T-helper 2 cell (primary cell): ENCODE measurements at regions not wholly inside any gene's neighbourhood (a gene's known extent, or its start where the extent isn't known, plus 50 kb on each side); places are given as distances from the start of the nearest gene placed in this dataset.

ENCODE experiments used
- DNase-seq, 5 experiments: peaks; one replicate each; pipeline versions ENCODE4 v3.0.0 to v3.0.0-alpha.2; 2012 to 2022

DNA sequence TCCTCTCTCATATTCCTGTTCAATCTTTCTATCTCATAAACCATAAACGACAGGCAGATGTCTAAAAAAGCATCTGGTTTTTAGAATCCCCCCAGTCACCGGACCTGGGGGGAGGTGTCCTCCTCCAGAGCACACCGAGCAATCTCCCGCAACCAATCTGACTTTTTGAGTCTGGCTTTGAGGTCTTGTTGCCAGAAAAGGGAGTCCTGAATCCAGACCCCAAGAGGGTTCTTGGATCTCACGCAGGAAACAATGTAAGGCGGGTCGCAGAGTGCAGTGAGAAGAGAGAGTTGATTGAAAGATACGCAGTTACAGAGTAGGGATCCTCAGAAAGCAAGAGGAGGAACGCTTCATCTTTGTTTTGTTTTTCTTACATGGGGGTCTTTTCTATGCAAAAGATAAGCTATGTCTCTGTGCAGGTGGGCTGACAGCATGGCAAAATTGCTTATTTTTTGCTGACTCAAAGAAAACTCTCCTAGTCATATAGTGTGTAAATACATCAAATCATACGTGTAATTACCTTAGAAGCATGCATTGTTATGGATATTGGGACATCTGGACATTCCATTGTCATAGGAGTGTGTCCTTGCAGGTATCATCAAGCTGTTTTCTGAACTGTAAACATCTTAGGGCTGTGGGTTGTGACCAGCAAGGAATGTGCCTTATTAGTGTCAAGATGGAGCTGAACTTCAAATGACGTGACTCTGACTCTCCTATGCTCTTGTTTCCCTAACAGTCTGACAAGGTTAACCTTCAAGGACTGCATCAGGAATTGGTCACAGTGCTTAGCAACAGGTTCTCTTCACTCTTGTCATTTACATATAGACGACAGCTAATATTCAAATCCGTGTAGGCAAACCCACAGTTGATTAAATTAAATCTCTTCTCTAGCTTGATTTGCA is 159.3 kb upstream of the DAPK1 start:
- DNase-seq = no peak

DNA sequence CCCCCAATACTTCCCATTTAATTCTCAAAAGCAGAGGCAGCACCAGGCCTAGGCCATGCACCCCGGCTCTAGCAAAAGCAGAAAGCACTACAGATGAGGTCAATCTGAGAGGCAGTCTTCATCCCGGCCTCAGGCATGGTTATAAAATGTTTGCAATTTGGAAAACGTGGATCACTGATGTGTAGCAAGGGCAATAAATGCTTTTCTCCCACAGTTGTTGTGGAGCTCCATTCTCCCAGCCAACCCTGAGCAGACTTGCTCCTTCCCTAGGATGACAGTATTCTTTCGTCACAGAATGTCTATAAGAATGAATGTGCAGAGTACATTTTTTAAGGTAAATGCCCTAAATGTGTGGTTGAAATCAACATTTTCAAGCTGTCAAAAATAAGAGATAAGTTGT is 157.3 kb upstream of the DAPK1 start:
- DNase-seq = no peak

DNA sequence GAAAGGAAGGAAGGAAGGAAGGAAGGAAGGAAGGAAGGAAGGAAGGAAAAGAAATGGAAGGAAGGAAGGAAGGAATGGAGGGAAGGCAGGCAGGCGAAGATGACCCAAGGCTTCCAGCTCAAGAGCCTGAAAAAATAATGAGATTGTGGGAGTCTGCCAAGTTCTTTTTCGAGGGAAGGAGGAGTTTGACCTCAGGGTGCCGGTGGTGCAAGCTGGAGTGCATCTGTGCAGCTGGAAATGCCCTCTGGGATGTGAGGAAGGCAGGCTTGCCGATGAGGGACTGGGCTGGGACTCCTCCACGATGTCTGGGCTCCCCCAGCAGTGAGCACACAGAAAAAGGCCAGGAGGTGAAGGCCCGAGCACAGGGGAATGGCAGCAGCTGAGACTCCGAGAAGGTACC is 154.9 kb upstream of the DAPK1 start:
- DNase-seq = no peak

DNA sequence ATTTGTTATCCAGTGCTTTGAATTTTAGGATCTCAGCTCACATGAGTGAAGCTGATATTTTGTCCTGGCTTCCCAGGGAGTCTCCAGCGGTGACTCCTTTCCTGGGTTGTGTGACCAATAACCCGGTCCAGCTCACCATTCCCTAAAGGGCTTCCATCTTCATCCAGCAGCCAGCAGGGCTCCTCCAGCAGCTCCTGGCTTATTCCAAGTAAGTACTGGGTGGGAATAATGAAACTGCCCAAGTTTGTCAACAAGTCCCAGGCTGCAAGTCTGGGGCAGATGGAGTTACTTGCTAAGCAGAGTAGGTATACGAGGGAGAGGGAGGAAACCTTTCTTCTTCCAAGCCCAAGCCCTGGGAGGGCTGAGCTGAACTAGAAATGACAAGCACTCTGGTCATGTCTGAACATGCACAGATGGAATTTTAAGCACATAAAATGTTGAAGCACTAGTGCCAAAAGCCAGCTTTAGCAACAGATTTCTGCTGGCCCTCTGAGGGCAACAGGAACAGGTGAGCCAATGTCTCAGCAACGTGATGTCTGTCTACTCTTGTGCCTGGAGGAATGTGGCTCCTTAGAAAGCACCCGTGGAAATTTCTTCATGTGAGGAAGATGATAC is 153.7 kb upstream of the DAPK1 start:
- no peak for DNase-seq

DNA sequence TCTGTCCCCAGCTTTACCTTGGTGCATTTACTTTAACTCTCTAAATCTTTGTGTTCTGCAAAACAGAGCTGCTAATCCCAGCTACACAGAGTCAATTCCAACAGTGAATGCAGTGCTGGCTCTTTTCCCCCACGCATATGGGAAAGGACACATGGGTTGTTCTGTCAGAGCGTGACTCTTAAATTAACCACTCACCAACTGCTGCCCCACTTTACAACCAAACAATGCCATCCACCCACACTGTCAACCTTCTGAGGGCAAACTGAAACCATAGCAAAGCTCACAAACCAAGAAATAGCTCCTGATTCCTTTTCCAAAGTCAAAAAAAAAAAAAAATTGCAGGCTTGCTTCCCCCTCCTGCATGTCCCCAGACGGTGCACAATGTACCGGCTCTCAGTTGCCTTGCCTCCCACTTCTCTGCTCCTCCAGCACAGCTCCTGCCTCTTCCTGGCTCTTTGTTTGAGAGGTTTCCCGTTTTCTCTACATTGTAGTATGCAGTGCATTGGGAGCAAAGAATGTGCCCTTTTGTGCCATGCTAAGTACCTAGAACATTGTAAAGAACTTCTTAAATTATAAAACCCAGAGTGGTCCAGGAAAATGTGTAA is 151.5 kb upstream of the DAPK1 start:
- DNase-seq = no peak

DNA sequence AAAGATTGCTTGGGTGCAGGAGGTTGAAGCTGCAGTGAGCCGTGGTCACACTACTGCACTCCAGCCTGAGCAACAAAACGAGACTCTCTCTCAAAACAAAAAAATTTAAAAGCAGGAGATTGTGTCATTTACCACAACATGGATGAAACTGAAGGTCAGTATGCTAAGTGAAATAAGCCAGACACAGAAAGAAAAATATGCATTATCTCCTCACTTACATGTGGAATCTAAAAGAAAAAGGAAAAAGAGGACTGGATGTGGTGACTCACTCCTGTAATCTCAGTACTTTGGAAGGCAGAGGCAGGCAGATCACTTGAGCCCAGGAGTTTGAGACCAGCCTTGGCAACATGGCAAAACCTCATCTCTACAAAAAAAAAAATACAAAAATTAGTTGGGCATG is 146.8 kb upstream of the DAPK1 start:
- no peak for DNase-seq

DNA sequence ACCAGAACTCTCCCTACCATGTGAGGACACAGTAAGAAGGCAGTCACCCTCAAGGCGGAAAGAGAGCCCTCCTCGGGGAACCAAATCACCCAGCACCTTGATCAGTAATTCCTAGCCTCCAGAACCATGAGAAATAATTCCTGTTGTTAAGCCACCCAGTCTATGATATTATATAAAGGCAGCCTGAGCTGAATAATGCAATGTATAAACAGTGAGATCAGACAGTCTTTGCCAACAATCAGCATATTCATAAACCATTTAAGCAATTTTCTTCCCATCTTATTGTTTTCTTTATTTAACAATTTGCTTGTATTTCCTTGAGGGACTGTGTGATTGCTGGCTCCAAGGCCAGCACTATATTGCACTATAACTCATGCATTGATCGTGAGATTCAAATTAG is 144.4 kb upstream of the DAPK1 start:
- no peak for DNase-seq

DNA sequence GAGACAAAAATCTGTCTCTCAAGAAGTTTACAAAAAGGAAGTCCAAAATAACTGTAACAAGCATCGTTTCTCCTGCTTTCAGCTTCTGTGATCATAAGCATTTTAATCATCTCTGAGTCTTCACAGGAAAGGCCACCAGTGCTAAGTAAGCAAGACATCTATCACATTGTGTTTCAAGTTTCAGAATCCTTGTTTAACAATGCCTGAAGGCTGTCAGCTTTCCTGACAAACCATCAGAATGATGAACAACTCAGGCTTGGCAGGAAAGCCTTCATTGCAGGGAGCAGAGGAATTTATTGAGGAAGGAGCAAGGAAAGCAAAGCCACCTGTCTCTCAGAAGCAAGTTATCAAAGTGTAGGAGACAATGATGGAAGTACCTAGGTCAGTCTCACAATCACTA is 143.5 kb upstream of the DAPK1 start:
- DNase-seq = no peak

DNA sequence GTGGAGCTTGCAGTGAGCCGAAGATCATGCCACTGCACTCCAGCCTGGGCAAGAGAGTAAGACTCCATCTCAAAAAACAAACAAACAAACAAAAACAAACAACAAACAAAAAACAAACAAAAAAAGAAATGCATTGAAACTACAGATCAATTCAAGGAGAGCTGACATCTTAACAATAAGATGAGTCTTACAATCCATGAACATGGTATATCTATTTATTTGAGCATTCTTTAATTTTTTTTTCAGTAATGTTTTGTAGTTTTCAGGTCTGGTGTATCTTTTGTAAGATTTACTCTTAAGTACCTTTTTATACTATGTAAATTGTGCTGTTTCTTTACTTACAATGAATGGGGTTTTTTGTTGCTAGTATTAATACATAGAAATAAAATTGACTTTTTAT is 140.1 kb upstream of the DAPK1 start:
- DNase-seq = no peak

DNA sequence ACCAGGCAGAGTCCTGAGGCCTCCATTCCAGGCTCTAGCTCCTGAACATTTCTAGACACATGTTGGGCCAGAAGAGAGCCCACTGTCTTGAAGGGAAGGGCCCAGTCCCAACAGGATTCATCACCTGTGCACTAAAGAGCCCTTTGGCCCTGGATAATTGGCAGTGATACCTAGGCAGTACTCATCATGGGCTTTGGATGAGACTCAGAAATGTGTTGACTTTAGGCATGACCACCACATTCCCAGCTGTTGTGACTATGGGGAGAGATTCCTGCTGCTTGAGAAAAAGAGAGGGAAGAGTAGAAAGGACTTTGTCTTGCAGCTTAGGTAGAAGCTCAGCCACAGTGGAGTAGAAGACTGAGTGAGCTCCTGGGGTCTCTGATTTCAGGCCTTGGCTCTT is 138.4 kb upstream of the DAPK1 start:
- DNase-seq = no peak

DNA sequence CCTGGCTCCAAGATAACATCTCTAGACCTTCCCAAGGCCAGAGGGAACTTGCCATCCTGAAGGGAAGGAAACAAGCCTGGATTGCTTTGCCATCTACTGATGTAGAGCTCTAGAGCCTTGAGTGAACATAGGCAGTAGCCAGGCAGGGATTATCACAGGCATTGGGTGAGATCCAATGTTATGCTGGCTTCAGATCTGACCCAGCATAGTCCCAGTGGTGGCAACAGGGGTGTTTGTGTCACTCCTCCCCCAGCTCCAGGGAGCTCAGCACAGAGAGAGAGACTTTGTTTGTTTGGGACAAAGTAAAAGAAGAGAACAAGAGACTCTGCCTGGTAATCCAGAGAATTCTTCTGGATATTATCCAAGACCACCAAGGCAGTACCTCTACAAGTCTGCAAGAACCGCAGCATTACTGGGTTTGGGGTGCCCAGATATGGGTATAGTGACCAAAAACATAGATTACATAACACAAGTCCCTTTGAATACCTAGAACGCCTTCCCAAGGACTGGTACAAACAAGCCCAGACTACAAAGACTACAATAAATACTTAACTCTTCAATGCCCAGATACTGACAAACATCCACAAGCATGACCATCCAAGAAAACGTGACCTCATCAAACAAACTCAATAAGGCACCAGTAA is 137.6 kb upstream of the DAPK1 start:
- no peak for DNase-seq

DNA sequence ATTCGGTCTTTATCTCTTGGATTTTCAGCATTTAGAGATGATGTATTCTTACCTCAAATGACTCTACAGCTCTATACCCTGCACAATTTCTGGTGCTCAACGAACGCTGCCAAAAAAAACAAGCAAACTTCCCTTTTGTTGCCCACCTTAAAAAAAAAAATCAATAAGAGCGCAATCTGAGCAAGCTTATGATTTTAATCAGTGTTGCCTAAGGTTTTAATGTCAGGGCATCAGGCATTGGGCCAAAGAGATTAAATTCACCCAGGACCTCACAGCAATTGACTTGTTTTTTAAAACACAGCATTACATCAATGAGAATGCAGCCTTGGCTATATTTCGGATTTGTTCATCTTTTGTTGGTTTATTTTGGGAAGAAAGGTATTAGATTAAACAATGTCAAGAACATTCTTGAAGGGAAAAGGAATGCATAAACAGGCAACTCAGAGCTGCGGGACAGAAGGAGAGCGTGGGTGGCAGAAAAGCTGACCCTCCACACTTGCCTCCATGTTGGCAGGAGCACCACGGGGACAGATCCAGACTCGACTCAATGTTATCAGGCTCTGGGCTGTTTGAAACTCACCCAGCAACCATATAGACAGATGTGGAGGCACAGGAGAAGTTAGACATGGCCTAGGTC is 127.5 kb upstream of the DAPK1 start:
- no peak for DNase-seq

DNA sequence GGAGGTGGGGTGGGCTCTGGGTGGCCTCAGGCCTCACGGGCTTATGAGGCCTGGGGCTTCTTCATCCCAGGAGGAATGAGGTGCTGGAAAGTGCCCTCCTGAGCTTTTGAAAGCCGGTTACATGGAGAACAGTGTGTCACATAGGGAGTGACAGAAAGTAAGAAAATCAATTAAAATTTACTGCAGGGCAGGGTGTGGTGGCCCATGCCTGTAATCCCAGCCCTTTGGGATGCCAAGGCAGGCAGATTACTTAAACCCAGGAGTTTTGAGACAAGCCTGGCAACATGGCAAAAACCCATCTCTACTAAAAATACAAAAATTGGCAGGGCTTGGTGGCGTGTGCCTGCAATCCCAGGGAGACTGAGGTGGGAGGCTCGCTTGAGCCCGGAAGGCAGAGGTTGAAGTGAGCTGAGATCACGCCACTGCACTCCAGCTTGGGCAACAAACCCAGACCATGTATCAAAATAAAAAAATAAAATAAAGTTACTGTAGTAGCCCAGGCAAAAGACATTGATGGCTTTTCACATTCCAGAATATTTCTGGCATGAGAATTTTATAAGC is 125.8 kb upstream of the DAPK1 start:
- no peak for DNase-seq

DNA sequence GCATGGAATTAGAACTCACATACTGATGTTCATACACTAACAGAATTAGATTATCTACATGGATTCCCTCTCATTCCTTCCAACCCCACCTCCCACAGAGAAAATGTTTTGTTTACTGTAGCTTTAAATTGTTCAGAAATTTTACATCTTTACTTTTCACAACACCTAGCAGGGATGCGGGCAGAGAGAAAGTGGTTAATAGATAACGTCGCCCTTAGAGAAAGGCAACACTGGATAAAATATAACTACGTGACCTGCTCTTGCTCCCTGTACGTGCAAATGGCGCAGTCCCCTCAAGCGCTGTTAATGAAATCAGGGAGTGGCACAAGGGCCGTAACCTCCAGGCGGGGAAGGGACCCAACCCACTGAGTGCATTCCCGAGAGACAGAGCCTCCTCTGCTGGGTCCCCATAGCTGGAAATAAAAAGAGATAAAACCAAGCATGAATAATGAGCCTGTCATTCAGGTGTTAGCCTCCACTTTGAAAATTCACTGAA is 125.3 kb upstream of the DAPK1 start:
- no peak for DNase-seq

DNA sequence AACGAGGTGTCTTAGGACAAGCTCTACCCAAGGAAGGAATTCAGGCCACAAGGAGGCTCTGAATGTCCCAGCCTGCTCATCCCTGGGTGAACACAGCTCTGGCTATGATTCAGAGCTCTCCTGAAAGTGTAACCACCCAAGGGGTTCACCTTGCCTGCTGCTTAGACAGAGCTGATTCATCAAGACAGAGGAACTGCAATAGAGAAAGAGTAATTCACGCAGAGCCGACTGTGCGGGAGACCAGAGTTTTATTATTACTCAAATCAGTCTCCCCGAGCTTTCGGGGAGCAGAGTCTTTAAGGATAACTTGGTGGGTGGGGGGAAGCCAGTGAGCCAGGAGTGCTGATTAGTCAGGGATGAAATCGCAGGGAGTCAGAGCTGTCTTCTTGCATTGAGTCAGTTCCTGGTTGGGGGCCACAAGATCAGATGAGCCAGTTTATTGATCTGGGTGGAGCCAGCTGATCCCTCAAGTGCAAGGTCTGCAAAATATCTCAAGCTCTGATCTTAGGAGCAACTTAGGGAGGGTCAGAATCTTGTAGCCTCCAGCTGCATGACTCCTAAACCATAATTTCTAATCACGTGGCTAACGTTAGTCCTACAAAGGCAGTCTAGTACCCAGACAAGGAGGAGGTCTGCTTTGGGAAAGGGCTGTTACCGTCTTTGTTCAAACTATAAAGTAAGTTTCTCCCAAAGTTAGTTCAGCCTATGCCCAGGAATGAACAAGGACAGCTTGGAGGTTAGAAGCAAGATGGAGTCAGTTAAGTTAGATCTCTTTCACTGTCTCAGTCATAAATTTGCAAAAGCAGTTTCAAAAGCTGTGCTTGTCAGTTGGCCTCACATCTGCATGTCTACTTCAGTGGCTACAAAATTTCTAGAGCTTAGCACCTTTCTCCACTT is 123.4 kb upstream of the DAPK1 start:
- peak in 2 of 5 experiments; percentile 21 to 49 for DNase-seq

DNA sequence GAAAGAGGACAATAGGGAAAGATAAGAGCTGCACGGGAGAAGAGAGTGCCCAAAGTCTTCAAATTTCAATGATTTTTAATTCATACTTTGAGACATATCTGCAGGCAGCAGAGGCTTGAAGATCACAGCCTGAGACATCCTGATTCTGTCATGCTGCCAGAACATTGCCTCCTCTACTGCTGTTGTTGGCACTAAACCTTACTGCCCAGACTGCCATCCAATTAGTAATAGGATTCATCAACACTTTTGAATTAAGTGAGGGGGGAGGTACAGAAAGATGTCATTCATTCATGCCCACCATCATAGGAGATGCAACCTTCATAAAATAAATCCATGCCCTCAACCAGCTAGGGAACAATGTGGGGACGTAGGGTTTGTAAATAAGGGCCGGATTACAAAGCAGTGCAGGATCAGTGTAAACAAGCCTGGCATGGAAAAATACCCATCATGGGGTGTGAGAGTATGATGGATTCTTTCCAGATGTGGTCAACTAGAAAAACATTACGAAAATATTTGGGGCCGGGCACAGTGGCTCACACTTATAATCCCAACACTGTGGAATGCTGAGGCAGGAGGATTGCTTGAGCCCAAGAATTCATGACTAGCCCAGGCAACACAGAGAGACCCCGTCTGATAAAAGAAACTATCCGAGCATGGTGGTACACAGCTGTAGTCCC is 122.1 kb upstream of the DAPK1 start:
- no peak for DNase-seq

DNA sequence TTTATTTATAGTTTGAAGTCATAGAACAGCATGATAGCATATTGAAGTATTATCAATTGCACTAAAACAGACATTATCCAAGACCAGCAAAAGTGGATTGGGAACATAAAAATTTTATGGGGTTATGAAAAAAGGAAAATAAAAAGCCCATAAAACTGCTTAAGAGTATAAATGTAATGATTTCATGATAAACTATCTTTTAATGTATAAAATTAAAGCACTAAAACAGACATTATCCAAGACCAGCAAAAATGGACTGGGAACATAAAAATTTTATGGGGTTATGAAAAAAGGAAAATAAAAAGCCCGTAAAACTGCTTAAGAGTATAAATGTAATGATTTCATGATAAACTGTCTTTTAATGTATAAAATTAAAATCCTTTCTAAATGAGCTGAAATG is 119.0 kb upstream of the DAPK1 start:
- DNase-seq = no peak

DNA sequence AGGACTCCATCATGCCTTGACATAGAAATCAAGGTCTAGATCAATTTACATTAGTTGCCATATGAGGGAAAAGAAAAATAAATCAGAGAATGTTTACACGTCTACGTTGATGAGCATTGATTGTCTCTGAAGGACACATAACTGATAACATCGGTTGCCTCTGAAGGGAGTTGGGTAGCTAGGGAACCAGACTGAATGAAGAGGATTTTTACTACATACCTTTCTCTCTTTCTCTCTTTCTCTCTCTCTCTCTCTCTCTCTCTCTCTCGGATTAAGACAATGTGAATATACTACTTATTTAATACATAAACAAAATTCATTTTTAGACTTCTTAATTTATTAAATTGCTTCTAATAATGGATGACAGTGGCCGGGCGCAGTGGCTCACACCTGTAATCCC is 118.4 kb upstream of the DAPK1 start:
- no peak for DNase-seq

DNA sequence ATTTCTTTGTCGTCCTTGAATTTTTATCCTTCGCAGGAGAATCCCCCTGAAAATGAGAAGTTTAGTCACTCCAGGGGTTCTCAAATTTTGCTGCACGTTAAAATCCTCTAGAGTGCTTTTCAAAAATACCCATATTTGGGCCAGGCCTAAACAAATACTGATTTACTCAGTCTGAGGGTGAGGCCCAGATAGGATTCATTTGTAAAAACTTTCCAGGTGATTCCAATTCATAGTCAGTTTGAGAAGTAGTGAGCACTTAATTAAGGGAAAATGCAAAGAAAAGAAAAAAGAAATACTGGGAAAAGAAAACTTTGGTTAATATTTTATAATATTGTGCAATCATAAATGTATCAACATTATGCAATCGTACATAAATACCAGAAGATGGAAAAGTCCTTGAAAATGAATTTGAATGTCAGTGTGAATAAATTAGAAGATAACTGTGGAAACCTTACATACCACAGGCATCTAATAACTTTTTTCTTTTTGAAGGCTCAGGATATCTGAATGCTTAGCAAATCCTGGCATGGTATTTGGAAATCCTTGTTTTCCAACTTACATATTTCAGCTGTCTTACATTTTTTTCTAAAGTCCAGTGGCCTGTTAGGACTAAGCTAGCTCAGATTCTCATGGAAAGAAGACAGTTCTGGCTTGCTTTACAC is 116.5 kb upstream of the DAPK1 start:
- DNase-seq = no peak

DNA sequence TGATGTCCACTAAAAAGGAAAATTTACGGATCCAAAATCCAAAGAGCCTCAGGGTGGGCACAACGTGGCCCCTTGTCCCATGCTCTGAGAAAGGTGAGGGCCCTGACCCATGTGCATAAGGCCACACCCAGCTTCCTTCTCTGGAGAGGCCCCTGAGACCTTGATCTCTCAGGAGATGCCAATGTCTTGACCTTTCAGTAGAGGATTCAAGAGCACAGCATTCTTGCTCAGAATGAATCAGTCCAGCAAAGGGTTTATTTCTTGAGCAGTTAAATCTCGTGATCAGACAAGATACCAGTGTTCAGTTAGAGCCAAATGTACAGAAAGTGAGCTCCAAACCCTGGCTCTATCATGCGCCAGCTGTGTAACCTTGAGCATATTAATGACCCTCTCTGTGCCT is 115.9 kb upstream of the DAPK1 start:
- DNase-seq = no peak
